NCI-H1048 (cell line): ENCODE measurements at regions not wholly inside any gene's neighbourhood (a gene's known extent, or its start where the extent isn't known, plus 50 kb on each side); places are given as distances from the start of the nearest gene placed in this dataset.
"Not testable (repeated sequence)": the region's sequence is repeated elsewhere in the genome, so short reads cannot be mapped to it uniquely, and the experiment has no call there.

Experiments used
- DNase-seq: peaks from one replicate; lab custom pipeline; 2025; lab: John Stamatoyannopoulos, UW

DNA sequence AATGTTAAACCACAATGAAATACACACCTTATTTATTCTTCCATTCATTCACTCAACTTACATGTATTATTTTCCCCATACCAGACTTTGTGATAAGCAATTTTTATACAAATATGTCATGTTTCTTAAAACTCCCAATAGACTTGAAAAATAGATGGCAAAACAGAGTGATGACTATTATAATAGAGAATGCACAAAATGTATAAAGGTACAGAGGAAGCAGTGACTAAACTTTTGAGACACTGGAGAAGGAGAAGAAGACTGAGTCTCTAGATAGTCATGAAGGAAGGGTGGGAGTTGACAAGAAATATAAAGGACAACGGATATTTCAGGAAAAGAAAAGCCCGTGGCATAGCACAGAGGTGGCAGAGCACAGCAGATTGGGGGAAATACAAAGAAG, 198.1 kb upstream of the SLC39A10 start:
- no peak for DNase-seq

DNA sequence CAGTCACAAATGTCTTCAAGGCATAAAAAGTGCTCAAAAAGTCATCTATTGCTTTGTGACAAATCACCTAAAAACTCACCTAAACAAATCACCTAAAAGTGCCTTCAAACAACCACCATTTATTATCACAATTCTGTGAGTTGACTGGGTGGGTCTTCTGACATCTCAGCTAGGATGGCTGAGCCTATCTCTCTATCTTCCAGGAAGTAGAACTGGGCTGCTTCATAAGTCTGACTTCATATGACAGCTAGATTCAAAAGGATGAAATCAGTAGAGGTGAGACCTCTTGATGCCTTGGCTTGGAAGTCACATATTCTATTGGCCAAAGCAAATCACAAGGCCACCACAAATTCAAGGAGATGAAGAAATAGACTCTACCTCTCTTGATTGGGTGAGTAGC, 199.2 kb upstream of the SLC39A10 start:
- DNase-seq: no peak

DNA sequence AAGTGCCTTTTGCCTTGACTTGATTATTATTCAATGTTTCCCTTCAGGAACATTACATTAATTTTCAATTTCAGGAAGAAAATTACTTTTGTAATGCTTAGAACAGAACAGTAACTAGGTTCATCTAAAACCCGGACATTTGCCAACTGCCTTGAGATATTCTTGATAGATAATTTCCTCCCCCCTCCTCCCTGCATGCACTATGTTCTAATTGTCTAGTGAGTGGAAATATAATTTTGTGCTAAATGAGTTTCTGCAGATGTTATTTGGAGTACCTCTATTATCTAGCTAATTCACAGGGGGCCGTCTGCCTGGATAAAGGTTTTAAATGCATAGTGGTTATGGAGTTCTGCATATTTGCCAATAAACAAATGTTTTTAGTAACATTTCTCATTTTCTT, 200.3 kb upstream of the SLC39A10 start:
- DNase-seq: no peak

DNA sequence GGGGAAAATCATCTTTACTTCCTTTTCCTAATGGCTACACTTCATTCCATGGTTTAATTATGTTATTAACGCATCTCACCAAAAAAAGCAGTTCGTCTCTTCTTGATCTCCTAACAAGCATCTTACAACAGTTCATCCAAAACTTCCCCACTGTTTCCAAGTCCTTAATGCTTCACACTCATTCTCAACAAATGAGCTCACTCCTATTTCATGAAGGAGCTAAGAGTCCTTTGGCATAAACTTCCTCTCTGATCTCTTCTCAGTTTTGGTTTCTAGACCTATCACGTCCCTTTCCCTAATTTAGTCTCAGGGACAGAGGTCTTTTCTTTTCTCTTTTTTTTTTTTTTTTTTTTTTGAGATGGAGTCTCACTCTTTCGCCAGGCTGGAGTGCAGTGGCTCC, 205.9 kb upstream of the SLC39A10 start:
- no peak for DNase-seq

DNA sequence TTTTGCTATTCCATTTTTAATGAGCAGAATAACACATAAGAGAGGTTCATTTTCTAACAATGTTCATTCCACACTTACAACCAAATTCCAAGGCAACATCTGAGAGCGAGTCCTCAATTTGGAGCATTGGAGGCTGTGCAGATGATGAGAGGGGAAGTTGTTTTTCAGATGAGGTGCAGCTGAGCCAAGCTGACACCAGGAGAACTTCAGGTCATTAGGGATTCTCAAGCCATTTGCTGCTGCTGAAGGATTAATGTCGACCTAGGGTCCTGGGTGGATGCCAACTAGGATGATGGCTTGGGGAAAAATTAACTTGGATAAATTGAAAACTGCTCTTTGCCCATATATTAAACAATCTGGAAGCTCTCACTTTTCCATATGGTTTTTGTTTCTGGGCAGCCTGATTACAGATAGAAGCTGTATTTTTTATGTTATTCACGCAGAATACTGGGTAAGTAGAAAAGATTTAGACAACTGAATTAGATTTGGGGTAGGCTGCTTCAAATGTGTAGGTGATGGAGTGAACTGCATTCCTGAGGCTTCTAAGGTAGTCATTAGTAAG, 206.4 kb upstream of the SLC39A10 start:
- no peak for DNase-seq

DNA sequence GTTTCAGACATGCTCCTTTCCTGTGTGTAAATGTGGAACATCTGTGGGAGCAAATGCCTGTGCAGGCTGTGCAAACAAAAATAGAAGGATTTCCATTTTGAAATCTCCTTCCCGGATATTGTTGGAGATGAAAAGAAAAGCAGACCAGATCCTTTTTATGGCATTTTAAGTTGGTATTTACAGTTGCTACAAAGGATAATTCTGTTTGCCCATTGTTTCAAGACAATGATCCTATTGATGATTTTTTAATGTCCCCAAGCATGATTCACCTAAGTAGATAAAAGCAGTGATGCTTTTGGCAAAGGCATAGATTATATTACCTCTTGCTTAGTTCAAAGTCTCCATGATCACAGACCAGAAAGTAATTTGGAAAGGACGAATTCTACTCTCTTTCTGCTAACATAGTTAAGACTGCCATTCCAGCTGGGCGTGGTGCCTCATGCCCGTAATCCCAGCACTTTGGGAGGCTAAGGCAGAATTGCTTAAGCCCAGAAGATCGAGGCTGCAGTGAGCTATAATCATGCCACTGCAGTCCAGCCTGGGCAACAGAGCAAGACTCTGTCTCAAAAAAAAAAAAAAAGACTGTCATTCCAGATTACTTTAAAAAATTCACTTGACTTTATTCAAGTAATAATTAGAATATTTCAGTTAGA, 209.6 kb upstream of the SLC39A10 start:
- no peak for DNase-seq

DNA sequence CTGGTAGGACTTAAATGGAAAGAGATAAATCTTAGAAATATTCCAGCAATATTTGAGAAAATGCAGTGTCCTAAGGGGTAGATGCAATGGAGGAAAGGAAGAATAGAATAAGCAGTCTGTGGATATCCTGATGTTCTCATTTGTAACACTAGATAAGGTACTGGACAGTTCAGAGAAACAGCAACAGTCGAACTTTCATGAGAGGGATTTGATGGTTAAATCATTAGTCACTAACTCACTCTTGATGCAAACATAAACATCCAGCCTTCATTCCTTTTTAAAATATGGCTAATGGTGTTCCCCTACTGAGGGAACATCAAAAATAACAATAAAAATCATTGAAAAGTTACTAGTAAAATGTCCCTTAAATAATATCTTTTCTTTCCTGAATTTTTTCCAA, 211.4 kb upstream of the SLC39A10 start:
- DNase-seq: no peak

DNA sequence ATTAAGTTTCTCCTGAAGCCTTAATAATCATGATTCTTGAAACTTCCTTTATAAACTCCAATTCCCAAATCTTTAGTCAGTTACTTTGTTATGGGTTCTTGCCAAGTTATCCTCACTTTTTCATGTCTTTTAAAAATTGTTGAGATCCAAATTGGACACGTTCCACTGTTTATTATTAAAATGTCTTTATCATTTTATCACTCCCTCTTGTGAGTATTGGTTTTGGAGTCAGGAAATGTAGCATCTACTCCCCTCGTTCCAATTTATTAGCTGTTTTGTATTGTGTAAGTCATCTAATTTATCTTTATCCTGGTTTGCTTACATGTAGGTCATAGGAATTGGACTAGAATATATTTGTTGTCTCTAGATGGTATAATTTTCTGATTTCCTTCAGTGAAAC, 213.1 kb upstream of the SLC39A10 start:
- no peak for DNase-seq

DNA sequence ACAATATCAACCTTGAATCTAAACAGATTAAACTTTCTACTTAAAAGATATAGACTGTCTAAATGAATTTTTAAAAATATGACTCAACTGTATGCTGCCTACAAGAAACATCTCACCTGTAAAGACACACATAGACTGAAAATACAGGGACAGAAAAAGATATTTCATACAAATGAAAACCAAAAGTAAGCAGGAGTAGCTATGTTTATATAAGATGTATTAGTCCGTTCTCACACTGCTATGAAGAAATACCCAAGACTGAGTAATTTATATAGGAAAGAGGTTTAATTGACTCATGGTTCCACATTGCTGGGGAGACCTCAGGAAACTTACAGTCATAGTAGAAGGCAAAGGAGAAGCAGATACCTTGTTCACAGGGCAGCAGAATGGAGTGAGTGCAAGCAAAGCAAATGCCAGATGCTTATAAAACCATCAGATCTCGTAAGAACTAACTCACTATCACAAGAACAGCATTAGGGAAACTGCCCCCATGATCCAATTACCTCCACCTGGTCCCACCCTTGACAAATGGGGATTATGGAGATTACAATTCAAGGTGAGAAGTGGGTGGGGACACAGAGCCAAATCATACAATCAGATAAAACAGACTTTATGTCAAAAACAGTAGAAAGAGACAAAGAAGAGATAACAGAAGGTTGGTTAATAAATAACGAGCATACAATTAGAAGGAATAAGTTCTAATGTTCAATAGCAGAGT, 214.4 kb upstream of the SLC39A10 start:
- no peak for DNase-seq

DNA sequence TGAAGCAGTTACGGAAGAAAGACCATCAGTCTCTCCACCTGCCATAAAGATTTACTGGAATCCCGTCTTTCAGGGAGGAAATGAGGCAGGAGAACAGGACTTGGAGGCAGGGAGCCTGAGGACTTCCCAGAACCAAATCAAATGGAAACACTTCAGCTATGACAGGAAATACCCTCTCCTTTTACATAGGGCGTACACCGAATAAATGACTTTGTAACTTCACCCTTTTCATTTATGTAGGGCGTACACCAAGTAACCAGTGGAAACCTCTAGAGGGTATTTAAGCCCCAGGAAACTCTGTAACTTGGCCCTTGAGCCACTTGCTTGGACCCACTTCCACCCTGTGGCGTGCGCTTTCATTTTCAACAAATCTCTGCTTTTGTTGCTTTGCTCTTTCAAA, 218.3 kb upstream of the SLC39A10 start:
- DNase-seq: no peak

DNA sequence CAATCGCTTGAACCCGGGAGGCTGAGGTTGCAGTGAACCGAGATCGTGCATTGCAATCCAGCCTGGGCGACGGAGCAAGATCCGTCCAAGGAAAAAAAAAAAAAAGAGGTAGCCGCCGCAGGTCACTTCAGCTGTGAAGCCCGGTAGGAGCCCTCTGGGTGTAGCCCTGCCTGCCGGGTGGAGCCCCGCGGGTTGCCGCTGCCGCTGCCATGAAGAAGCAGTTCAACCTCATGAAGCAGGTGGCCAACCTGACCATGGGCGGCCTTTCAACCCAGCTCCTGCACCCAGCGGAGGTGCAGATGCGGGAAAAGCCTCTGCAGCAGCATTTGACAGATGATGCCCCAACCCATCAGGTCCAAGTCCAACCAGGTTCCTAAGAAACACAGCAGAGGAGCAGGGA, 219.5 kb upstream of the SLC39A10 start:
- no peak for DNase-seq

DNA sequence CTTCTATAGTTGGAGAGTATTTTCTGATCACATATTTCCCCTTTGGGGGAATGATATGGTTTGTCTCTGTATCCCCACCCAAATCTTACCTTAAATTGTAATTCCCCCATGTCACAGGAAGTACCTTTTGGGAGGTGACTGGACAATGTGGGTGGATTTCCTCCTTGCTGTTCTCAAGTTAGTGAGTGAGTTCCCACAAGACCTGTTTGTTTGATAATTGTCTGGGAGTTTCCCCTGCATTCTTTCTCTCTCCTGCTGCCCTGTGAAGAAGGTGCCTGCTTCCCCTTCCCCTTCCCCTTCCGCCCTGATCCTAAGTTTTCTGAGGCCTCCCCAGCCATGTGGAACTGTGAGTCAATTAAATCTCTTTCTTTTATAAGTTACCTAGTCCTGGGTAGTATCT, 222.7 kb upstream of the SLC39A10 start:
- DNase-seq: no peak

DNA sequence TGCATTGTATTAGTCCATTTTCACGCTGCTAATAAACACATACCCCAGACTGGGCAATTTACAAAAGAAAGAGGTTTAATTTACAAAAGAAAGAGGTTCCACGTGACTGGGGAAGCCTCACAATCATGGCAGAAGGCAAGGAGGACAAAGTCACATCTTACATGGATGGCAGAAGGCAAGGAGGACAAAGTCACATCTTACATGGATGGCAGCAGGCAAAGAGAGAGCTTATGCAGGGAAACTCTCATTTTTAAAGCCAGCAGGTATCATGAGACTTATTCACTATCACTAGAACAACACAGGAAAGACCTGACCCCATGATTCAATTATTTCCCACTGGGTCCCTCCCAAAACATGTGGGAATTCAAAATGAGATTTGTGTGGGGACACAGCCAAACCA, 223.3 kb upstream of the SLC39A10 start:
- DNase-seq: not testable (repeated sequence)

DNA sequence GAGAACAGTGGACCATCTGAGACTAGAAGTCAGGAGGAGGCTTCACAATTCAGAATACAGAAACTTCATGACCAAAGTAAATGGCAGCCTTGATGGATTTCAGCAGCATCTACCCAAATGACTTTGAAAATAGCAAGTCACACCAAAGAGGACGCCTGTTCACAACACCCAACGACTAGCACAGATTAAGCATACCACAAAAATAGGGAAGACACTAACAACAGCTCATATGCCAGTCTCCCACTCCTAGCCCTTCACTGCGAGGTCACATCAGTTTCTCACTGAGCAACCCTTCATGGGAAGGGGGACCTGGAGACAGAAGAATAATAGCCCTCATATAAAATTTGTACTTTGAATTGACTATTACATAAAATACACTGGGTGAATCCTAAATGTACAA, 228.4 kb upstream of the SLC39A10 start:
- DNase-seq: no peak

DNA sequence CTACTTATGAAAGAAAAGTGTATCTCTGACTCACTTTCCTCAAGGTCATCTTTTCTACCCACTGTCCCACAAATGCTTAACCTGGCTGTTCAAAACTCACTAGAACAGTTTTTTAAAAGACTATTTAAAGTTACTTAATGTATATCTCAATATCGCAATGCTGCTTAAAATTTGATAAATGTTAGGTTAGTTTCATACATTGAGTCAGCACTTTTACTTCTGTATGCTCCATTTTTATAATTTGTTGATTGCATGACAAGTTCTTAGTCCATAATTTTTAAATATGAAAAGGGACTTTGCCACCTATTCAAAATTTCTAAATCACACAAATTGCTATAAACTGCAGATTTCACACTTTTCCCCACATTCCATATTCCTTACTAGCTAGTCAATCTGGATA, 231.7 kb upstream of the SLC39A10 start:
- DNase-seq: no peak

DNA sequence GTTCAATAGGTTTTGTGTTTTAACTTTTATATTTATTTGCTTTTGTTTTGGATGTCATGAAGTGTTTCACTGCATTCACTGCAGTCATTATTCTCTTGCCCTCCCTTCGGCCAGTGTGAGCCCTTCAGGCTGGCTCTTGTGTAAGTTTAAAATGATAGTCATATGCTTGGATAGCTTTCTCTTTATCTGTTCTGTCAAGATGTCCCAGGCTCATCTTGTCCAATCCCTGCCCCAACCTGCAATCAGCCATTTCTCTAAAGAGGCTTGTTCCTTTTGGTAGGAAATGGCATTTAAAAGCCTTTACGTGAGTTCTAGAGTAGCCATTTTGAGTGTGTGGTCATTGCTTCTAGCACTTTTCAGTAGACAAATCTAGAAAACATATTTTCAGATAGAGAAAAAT, 238.0 kb upstream of the SLC39A10 start:
- no peak for DNase-seq

DNA sequence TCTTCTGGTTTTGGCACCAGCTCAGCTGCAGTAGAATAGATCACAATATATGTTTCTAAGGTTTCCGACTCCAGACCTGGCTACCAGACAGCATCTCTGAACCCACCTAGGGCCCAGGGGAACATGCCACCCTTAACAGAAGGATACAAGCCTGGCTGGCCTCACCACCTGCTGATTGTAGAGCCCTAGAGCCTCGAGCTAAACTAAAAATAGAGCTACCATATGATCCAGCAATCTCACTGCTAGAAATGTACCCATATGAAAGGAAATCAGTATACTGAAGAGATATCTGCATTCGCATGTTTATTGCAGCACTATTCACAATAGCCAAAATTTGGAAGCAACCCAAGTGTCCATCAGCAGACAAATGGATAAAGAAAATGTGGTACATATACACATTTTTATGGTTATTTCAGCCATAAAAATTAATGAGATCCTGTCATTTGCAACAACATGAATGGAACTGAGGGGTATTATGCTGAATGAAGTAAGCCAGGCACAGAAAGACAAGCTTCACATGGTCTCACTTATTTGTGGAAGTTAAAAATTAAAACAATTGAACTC, 242.4 kb upstream of the SLC39A10 start:
- DNase-seq: no peak

DNA sequence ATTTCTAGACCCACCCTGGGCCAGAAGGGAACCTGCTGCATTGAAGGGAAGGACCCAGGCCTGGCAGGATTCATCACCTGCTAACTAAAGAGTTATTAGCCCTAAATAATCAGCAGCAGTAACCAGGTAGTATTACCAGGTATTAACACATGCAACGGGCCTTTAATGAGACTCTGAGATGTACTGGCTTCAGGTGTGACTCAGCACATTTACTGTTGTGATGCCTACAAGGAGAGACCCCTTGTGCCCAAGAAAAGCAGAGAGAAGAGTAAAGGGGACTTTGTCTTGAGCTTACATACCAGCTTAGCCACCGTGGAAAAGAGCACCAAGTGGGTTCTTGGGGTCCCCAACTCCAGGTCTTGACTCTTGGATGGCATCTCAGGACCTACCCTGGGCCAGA, 243.1 kb upstream of the SLC39A10 start:
- DNase-seq: no peak

DNA sequence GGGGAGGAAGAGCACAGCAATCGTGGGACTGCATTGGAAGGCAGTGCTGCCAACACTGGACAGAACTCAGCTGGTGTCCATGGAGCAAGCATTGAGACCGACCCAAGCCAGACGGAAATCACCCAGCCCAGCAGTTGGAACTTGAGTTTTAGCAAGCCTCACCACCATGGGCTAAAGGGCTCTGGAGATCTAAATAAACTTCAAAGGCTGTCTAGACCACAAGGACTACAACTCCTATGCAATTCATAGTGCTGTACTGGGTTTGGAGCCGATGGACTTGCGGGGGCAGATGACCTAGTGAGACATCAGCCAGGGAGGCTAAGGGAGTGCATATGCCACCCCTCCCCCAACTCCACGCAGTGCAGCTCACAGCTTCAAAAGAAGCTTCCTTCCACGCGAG, 243.6 kb upstream of the SLC39A10 start:
- no peak for DNase-seq

DNA sequence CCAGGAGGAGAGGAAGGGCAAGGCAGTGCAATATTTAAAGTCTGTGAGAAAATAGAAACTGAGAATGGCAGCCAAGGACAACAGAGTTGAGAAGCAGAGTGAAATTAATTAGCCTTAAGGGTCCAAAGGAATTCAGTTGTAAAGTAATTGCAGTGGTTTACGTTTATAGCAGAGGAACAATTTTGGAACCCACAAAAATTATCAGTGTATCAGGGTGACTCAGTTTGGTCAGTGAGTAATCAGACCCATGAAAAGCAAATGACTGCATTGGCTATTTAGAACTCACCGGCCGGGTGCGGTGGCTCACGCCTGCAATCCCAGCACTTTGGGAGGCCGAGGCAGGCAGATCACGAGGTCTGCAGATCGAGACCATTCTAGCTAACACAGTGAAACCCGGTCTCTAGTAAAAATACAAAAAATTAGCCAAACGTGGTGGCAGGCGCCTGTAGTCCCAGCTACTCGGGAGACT, 245.8 kb upstream of the SLC39A10 start:
- no peak for DNase-seq

DNA sequence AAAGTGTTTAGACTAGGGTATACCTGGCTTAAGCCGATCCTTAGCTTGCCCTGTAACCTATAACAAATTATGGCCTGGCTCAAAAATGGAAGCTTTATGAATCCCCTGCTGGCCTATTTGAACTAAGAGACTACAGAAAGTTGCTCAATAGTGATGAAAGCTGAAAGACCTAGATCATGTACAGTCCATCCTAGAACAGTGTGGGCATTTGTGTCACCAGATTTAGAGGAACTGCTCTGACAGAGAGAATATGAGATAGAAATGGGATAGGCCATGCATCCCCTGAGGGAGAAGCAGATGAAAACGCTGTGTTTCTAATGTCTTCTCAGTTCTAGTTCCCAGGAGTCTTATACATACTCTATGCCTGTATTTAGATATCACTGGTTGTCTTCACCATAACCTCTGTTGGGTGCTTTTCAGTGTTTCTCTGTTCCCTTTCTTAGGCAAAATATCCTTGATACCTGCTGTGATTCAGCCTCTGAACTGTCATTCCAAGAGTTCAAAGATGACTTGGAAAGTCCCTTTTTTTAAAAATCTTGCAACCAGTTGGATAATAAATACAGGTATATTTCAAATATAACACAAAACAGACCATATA, 246.9 kb upstream of the SLC39A10 start:
- DNase-seq: no peak

DNA sequence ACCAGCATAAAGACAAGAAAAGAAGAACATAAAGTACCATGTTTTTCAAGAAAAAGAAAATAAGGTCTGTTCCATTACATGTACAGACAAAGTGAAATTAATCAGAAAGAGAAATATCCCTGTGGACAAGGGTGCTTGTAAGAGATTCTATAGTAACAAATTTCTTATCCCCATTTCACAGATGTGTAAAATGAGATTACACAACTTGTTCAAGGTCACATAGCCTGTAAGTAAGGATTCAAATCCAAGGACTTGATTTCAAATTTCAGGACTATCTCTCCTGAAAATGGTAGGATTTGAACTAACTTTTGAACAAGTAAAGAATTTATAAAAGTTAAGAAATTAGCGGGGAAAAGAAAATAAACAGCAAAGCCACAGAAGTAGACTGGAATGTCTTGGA, 248.2 kb upstream of the SLC39A10 start:
- DNase-seq: no peak

DNA sequence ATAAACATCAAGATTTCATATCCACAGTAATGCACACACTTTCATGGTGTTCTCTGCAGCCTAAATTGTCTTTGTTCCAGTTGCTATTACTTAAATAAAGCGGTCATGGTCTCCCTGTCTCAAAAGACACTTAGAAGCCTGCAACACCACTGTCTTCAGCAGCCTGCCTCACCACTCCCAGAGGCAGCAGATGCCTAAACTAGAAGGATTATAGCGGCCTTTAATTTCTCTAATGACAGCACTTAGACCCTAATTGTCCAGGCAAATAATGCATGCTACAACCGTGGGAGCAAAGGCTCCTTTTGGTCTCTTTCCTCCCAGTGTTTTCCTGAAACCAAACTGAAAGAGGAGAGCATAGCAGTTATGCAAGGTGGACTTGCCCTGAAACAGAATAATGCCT, 248.8 kb upstream of the SLC39A10 start:
- no peak for DNase-seq
